NT2/D1 (cell line): ENCODE measurements at regions not wholly inside any gene's neighbourhood (a gene's known extent, or its start where the extent isn't known, plus 50 kb on each side); places are given as distances from the start of the nearest gene placed in this dataset.

Experiments
- DNase-seq: peaks from one replicate; pipeline ENCODE4 v3.0.0-alpha.2; 2011; ENCODE audit warnings: low read depth, low spot score
- H3K27me3 ChIP-seq: 2 replicates; pipeline ENCODE4 v1.6.0; 2011; ENCODE audit warnings: mild to moderate bottlenecking; ENCODE audit not compliant: insufficient read length, insufficient read depth
- H3K36me3 ChIP-seq: 2 replicates; pipeline ENCODE4 v1.6.1; 2011; ENCODE audit warnings: mild to moderate bottlenecking, low read length, mixed read lengths; ENCODE audit not compliant: insufficient read depth, insufficient read length
- H3K4me1 ChIP-seq: 2 replicates; pipeline ENCODE4 v1.5.1; 2011; ENCODE audit not compliant: insufficient read depth, insufficient read length
- H3K4me3 ChIP-seq: 2 replicates; pipeline ENCODE4 v1.5.1; 2011; ENCODE audit warnings: low read depth; ENCODE audit not compliant: insufficient read length
- H3K9ac ChIP-seq: 2 replicates; pipeline ENCODE4 v1.6.0; 2011; ENCODE audit warnings: low read depth; ENCODE audit not compliant: insufficient read length
- H3K9me3 ChIP-seq: 2 replicates; pipeline ENCODE4 v1.5.1; 2011; ENCODE audit warnings: mild to moderate bottlenecking, low read length; ENCODE audit not compliant: insufficient read depth
- SUZ12 ChIP-seq: IDR thresholded peaks from 2 replicates; pipeline ENCODE4 v1.6.1; 2011; ENCODE audit not compliant: insufficient read length, insufficient read depth; ENCODE audit errors: extremely low read depth
- YY1 ChIP-seq: IDR thresholded peaks from 2 replicates; pipeline ENCODE4 v1.6.1; 2011; ENCODE audit not compliant: insufficient read length, insufficient read depth
- ZNF274 ChIP-seq: IDR thresholded peaks from 2 replicates; pipeline ENCODE4 v1.6.1; 2011; ENCODE audit warnings: mild to moderate bottlenecking, low read depth, low read length

DNA sequence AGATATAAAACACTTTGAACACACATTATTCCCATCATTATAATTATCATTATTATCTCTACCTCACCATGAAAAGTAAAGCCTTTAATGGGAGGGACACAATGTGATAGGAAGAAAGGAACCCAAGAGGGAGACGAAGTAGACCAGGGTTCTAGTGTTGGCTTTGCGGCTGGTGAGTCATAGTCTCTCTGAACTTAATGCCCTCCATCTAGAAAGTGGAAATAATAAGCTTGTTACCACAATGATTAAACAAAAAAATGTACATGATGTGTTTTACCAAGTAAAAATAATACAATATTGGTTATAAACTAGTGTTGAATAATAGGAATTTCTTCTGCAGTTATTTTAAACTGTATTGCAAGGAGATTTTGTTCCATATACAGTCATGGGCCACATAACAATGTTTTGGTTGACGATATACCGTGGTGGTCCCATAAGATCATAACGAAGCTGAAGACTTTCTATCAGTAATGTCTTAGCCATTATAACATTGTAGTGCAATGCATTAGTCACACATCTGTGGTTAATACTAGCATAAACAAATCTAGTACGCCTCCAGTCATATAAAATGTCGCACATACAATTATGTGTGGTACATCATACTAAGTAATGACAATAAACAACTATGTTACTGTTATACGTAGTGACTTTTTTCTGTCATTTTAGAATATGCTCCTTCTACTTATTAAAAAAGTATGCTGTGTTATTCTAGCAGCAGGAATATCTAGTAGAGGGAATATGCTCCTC is 450.6 kb upstream of the SORCS1 start:
- H3K9ac ChIP-seq = no peak overlapping the region
- DNase-seq = no peak
- H3K27me3 ChIP-seq = no peaks in the 10 kb centered on the region
- no peak for TF ChIP-seq YY1
- H3K4me1 ChIP-seq = no peaks in the 10 kb centered on the region
- no peaks in the 10 kb centered on the region for H3K9me3 ChIP-seq
- no peaks in the 10 kb centered on the region for H3K36me3 ChIP-seq
- no peak overlapping the region for H3K4me3 ChIP-seq

DNA sequence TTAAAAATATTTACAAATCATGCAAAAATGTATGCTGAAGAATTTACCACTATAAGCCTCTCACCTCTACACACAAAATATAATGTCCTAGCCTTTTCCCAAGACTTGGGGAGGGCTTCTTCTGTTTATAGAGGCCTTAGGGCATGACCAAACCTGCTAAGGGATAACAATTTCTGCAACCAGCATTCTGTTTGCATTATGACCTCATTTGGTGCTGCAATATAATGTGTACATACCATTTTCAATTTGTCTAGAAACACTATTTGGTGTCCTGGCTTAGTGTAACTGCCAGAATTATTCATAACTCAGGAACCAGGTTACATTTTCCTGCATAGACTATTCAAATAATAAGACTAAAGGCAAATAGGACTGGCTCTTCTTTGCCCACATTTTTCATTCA is 446.6 kb upstream of the SORCS1 start:
- Histone ChIP-seq H3K36me3 (no peaks in the 10 kb centered on the region), H3K9ac (no peak overlapping the region), H3K27me3 (no peaks in the 10 kb centered on the region), H3K9me3 (no peaks in the 10 kb centered on the region), H3K4me3 (no peak overlapping the region), H3K4me1 (no peaks in the 10 kb centered on the region)
- no peak for DNase-seq
- TF ChIP-seq YY1 = no peak
- TF ChIP-seq SUZ12 = no peak
- TF ChIP-seq ZNF274 = no peak

DNA sequence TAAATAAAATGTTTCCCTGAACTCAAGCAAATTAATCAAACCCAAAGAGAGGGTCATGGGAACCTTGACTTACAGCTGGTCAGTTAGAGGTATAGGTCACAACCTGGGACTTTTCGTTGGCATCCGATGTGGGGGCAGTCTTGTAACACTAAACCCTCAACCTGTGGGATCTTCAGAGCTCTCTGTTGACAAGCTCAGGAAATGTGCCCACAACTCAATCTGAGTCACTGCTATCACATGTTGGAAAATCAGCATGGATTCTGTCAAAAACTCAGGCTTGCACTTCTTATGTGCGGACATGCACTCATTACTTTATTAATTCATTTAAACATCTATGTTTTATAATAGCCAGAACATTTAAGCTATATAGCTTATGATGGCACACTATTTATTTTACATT is 424.6 kb upstream of the SORCS1 start:
- no peaks in the 10 kb centered on the region for H3K36me3 ChIP-seq
- TF ChIP-seq SUZ12 (no peak), ZNF274 (no peak), YY1 (no peak)
- H3K9ac ChIP-seq = no peak overlapping the region
- no peak overlapping the region for H3K4me3 ChIP-seq
- no peaks in the 10 kb centered on the region for H3K27me3 ChIP-seq
- DNase-seq = no peak
- H3K4me1 ChIP-seq = no peaks in the 10 kb centered on the region
- peaks cover 18% of the 10 kb centered on the region for H3K9me3 ChIP-seq

DNA sequence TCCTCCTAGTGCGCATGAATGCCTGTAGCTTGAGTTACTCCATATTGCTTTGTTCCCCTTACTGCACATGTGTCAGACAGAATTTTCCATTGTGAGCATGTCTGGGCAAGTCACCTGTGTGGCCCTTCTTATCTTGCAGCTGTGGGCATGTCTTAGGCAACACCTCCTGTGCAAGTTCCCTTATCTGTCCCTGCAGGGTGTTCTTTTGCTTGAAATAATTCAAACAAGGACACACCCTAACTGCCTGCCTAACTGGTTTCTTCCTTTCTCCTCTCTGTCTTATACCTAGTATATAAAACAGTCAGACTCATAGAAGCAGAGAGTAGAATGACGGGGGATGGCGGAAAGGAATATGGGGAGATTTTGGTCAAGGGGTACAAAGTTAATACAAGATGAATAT is 421.1 kb upstream of the SORCS1 start:
- Histone ChIP-seq H3K4me1 (no peaks in the 10 kb centered on the region), H3K9me3 (peaks cover 18% of the 10 kb centered on the region), H3K4me3 (no peak overlapping the region), H3K36me3 (no peaks in the 10 kb centered on the region), H3K9ac (no peak overlapping the region), H3K27me3 (no peaks in the 10 kb centered on the region)
- DNase-seq = no peak
- TF ChIP-seq YY1 (no peak), SUZ12 (no peak), ZNF274 (no peak)

DNA sequence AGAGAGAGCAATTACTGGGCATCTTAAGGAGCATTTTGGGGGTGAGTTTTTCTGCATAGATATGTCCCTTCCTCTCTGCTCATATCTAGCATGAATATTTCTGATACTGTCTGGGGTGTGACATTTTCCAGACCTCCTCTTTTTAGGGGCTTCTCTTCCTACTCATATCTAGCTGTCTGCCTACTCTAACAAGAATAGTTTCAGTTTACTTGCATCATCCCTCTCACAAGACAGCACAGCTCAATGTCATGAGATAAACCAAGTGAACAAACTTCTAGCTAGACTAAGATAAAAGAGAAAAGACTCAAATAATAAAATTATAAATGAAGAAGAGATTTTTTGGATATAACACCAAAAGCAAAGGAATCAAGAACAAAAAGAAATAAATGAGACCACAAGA is 419.5 kb upstream of the SORCS1 start:
- H3K9me3 ChIP-seq = peaks cover 18% of the 10 kb centered on the region
- no peaks in the 10 kb centered on the region for H3K36me3 ChIP-seq
- H3K9ac ChIP-seq = no peak overlapping the region

DNA sequence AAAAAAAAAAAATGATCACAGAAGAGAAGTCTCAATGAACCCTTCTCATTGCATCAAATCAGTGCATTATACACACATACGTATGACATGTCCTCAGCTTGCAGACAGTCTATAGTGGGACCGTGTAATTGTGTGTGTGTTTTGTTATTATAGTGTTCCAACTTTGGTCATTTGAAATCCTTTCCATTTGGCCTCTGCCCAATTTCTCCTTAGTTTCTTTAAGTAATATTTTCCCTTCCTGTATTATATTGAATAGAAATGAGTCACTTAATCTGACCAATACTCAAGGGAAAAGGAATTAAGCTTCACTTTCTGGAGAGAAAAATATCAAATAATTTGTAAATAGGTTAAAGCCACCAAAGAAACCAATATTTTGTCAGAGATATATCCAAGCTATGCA is 415.5 kb upstream of the SORCS1 start:
- no peak for DNase-seq
- no peak for TF ChIP-seq YY1
- no peak for TF ChIP-seq SUZ12
- TF ChIP-seq ZNF274 = no peak
- H3K27me3 ChIP-seq = no peaks in the 10 kb centered on the region
- no peak overlapping the region for H3K4me3 ChIP-seq
- peaks cover 4% of the 10 kb centered on the region for H3K9me3 ChIP-seq
- H3K4me1 ChIP-seq = no peaks in the 10 kb centered on the region
- H3K36me3 ChIP-seq = no peaks in the 10 kb centered on the region
- no peak overlapping the region for H3K9ac ChIP-seq

More for the DNA sequence above, 419.5 kb upstream of the SORCS1 start:
- Histone ChIP-seq H3K27me3 (no peaks in the 10 kb centered on the region), H3K4me3 (no peak overlapping the region), H3K4me1 (no peaks in the 10 kb centered on the region)
- no peak for DNase-seq
- TF ChIP-seq SUZ12 (no peak), YY1 (no peak), ZNF274 (no peak)

DNA sequence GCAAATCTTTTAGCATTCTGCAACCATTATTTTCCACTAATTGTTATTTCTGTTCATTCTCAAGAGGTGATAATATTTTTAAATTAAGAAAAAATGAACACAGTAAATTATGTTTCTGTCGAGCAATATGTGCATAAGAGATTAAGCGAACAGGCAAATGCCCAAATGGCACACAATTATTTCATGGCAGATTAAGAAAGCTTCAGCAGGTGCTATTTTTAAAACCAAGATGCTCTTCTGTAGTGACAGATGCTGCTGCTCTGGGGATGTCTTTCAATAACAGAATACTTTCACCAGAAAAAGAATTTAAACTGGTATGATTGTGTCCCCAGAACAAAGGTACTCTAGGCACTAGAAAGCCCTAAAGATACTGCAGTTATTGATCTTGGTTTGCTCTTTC is 412.7 kb upstream of the SORCS1 start:
- TF ChIP-seq SUZ12 (no peak), YY1 (no peak), ZNF274 (no peak)
- no peaks in the 10 kb centered on the region for H3K4me1 ChIP-seq
- H3K4me3 ChIP-seq = no peak overlapping the region
- H3K36me3 ChIP-seq = no peaks in the 10 kb centered on the region
- DNase-seq = no peak
- H3K9me3 ChIP-seq = no peaks in the 10 kb centered on the region
- no peaks in the 10 kb centered on the region for H3K27me3 ChIP-seq
- no peak overlapping the region for H3K9ac ChIP-seq
